OCI-LY3 (cell line): ENCODE measurements at regions not wholly inside any gene's neighbourhood (a gene's known extent, or its start where the extent isn't known, plus 50 kb on each side); places are given as distances from the start of the nearest gene placed in this dataset.

ENCODE experiments used
- H2AFZ ChIP-seq: fragments of 200-600, 300-600 bp; shearing (Covaris generic); 2 replicates; pipeline ENCODE4 v1.6.0; 2014; ENCODE audit warnings: antibody characterized with exemption, low read depth, low read length
- H3K27ac ChIP-seq: fragments of 200-600, 300-600 bp; sonication (generic); 2 replicates; pipeline ENCODE4 v1.5.1; 2014; ENCODE audit warnings: mild to moderate bottlenecking, low read length, moderate library complexity, mixed read lengths
- H3K27me3 ChIP-seq: fragments of 200-600, 300-600 bp; sonication (generic); 2 replicates; pipeline ENCODE4 v1.6.1; 2014; ENCODE audit warnings: low read depth, low read length, mixed read lengths
- H3K36me3 ChIP-seq: fragments of 200-600, 300-600 bp; sonication (generic); replicated peaks from 2 replicates; pipeline ENCODE3; 2014; ENCODE audit warnings: low read depth, low read length, mixed read lengths
- H3K4me1 ChIP-seq: fragments of 300-600, 200-600 bp; sonication (generic); 2 replicates; pipeline ENCODE4 v1.6.1; 2014; ENCODE audit warnings: low read length, mixed read lengths
- H3K4me2 ChIP-seq: fragments of 200-600, 300-600 bp; sonication (generic); 2 replicates; pipeline ENCODE4 v1.6.1; 2014; ENCODE audit warnings: low read length, mixed read lengths
- H3K4me3 ChIP-seq: fragments of 300-600, 200-600 bp; sonication (generic); 2 replicates; pipeline ENCODE4 v1.5.1; 2014; ENCODE audit warnings: antibody characterized with exemption, mild to moderate bottlenecking, low read length, moderate library complexity
- H3K79me2 ChIP-seq: fragments of 300-600, 200-600 bp; shearing (Covaris generic); 2 replicates; pipeline ENCODE4 v1.6.1; 2014; ENCODE audit warnings: mild to moderate bottlenecking, low read length, mixed read lengths
- H3K9ac ChIP-seq: fragments of 300-600, 200-600 bp; shearing (Covaris generic); 2 replicates; pipeline ENCODE4 v1.6.0; 2014; ENCODE audit warnings: mild to moderate bottlenecking, low read length, moderate library complexity
- H3K9me3 ChIP-seq: fragments of 200-600, 300-600 bp; shearing (Covaris generic); 2 replicates; pipeline ENCODE4 v1.6.1; 2014; ENCODE audit warnings: low read length, mixed read lengths; ENCODE audit not compliant: insufficient read depth
- H4K20me1 ChIP-seq: fragments of 200-600, 300-600 bp; sonication (generic); 2 replicates; pipeline ENCODE4 v1.6.1; 2016; ENCODE audit warnings: low read length, mixed read lengths; ENCODE audit not compliant: insufficient read depth
- EZH2phosphoT487 ChIP-seq: fragments of 200-600 bp; shearing (Covaris generic); IDR thresholded peaks from 2 replicates; pipeline ENCODE4 v1.6.1; 2018; ENCODE audit warnings: antibody characterized with exemption, mixed run types, low read depth
- TF ChIP-seq, protein P1 (sequence below): fragments of 200-600, 300-600 bp; sonication (generic); IDR thresholded peaks from 2 replicates; pipeline ENCODE4 v1.5.1; 2014; ENCODE audit warnings: antibody characterized with exemption, low read length, low read depth

DNA sequence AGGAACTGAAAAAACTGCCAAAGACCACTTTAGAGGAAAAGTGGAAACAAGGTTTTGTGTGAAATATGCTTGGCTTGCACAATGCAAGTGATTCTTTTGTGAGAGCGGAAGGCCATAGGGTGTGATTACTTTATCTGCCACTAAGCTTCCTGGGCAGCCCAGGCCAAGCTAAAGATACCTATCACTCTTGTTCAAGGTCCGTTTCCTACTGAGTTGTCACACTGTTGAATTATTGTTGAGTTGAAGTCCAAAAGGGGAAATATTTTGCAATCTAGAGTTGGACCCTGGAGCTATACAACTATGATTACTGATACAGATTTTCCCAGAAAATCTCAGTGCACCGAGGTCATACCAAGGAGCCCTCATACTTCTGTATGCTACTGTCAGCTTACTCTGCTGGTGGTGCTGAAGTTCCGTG lies 72.7 kb upstream of the CTAGE1 start:
- no peak for TF ChIP-seq EZH2phosphoT487
- TF ChIP-seq, protein P1, sequence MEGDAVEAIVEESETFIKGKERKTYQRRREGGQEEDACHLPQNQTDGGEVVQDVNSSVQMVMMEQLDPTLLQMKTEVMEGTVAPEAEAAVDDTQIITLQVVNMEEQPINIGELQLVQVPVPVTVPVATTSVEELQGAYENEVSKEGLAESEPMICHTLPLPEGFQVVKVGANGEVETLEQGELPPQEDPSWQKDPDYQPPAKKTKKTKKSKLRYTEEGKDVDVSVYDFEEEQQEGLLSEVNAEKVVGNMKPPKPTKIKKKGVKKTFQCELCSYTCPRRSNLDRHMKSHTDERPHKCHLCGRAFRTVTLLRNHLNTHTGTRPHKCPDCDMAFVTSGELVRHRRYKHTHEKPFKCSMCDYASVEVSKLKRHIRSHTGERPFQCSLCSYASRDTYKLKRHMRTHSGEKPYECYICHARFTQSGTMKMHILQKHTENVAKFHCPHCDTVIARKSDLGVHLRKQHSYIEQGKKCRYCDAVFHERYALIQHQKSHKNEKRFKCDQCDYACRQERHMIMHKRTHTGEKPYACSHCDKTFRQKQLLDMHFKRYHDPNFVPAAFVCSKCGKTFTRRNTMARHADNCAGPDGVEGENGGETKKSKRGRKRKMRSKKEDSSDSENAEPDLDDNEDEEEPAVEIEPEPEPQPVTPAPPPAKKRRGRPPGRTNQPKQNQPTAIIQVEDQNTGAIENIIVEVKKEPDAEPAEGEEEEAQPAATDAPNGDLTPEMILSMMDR: no peak
- H3K4me3 ChIP-seq: no peak overlapping the region
- H3K4me1 ChIP-seq: no peaks in the 10 kb centered on the region

DNA sequence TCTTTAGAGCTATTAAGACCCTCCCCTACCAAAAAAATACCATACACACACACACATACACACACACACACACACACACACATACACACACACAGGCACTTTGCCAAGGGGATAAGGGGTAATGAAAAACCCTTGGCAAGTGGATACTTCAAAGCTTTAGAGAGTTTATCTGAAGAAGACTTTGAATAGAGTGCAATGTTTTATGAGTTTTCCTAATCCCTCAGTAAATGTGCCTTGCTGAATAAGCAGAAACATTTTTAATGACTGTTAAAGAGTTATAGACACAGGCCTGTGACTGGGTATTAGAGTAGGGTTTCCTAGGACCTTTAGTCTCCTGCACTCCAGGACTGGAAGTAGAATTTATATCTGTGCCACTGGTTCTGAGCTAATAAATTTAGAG lies 75.5 kb upstream of the CTAGE1 start:
- H3K4me2 ChIP-seq: no peak overlapping the region
- no peak overlapping the region for H2AFZ ChIP-seq
- H3K36me3 ChIP-seq: no peaks in the 10 kb centered on the region
- no peaks in the 10 kb centered on the region for H3K9me3 ChIP-seq
- H4K20me1 ChIP-seq: no peaks in the 10 kb centered on the region
- H3K4me3 ChIP-seq: no peak overlapping the region
- H3K9ac ChIP-seq: no peak overlapping the region
- no peaks in the 10 kb centered on the region for H3K4me1 ChIP-seq
- TF ChIP-seq EZH2phosphoT487: no peak
- TF ChIP-seq, protein P1: no peak
- H3K79me2 ChIP-seq: no peaks in the 10 kb centered on the region
- no peaks in the 10 kb centered on the region for H3K27me3 ChIP-seq
- no peak overlapping the region for H3K27ac ChIP-seq

More for the DNA sequence above, 72.7 kb upstream of the CTAGE1 start:
- no peaks in the 10 kb centered on the region for H4K20me1 ChIP-seq
- no peaks in the 10 kb centered on the region for H3K36me3 ChIP-seq
- H3K79me2 ChIP-seq: no peaks in the 10 kb centered on the region
- no peaks in the 10 kb centered on the region for H3K27me3 ChIP-seq
- no peak overlapping the region for H3K27ac ChIP-seq
- no peaks in the 10 kb centered on the region for H3K9me3 ChIP-seq
- H3K9ac ChIP-seq: no peak overlapping the region
- H2AFZ ChIP-seq: no peak overlapping the region
- H3K4me2 ChIP-seq: no peak overlapping the region

DNA sequence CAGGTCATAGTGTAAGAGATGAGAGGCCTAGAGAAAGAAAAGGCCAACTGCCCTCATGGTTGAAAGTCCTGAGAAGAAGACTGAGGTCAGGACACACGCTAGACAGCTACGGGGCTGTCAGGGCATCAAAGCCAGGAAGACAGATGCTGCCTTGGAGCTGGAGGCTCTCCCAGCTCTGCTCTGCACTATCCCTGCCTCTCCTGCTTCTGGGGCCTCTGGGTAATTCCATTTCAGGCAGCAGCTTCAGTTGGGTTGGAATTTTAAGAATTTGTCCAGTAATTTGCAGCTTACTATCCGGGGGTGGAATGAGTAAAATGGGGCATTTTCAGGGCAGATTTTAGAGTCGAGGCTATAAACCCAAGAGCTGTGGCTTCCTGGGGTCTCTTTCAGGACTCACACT lies 76.2 kb upstream of the CTAGE1 start:
- H3K27me3 ChIP-seq: no peaks in the 10 kb centered on the region
- no peaks in the 10 kb centered on the region for H3K9me3 ChIP-seq
- no peak overlapping the region for H3K4me3 ChIP-seq
- H4K20me1 ChIP-seq: no peaks in the 10 kb centered on the region
- no peak for TF ChIP-seq EZH2phosphoT487
- TF ChIP-seq, protein P1: no peak
- no peaks in the 10 kb centered on the region for H3K36me3 ChIP-seq
- H3K9ac ChIP-seq: no peak overlapping the region
- H3K4me1 ChIP-seq: no peaks in the 10 kb centered on the region
- no peaks in the 10 kb centered on the region for H3K79me2 ChIP-seq
- no peak overlapping the region for H3K4me2 ChIP-seq
- no peak overlapping the region for H2AFZ ChIP-seq
- H3K27ac ChIP-seq: no peak overlapping the region

DNA sequence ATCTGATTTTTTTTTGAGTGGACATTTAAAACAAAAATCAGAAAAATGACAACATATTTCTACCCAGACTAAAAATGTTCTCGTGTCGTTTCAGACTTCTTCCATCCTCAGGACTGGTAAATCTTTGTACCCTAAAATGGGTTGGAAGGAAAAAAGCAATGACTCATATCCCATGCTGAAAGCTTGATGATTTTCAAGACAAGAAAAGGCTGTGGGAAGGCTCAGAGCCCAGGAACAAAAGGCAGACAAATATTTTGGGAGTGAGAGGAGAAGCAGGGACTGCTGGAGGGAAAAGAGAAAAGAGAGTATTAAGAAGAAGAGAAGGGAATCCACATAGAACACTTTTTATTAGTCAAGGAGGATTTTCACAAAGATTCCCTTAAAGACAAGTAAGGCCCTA lies 77.1 kb upstream of the CTAGE1 start:
- Histone ChIP-seq H3K36me3 (no peaks in the 10 kb centered on the region), H2AFZ (no peak overlapping the region), H3K27ac (no peak overlapping the region), H3K9ac (no peak overlapping the region), H3K9me3 (no peaks in the 10 kb centered on the region), H3K4me1 (no peaks in the 10 kb centered on the region), H3K27me3 (no peaks in the 10 kb centered on the region), H4K20me1 (no peaks in the 10 kb centered on the region), H3K79me2 (no peaks in the 10 kb centered on the region), H3K4me3 (no peak overlapping the region), H3K4me2 (no peak overlapping the region)
- TF ChIP-seq, protein P1: no peak
- TF ChIP-seq EZH2phosphoT487: no peak
